ENCODE measurements at regions not wholly inside any gene's neighbourhood (a gene's known extent, or its start where the extent isn't known, plus 50 kb on each side); places are given as distances from the start of the nearest gene placed in this dataset.

DNA sequence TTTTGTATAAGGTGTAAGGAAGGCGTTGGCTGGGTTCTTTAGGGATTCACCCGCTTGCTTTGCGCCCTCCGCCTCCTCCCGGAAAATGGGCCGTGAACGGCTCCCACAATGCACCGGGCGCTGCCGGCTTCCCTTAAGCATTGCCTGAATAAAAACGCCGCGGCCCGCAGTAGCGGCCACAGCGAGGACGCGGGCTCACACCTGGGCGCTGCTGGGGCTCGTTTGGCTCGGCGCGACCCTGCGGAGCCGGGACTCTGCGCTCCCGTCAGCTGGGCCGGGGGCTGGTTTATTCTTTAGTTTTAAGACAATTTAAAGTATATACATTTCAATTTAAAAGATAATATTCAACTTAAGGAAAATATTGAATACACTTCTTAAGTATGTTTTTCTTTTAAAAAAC is 343.5 kb upstream of the RGMA start:
- TF ChIP-seq SUZ12 (IDR thresholded peaks at IDR 0.05; ENCODE audit: low read length) (no peak), MAX (IDR thresholded peaks at IDR 0.05) (no peak), NANOG (IDR thresholded peaks at IDR 0.05; ENCODE audit: insufficient read depth, low read depth, low read length, poor library complexity, severe bottlenecking) (no peak), RAD21 (IDR thresholded peaks at IDR 0.05 in 1 of 2, conservative IDR thresholded peaks at IDR 0.05 in 1 of 2; ENCODE audit: low read depth in 2 of 2, low read length in 2 of 2) (no peak), SP2 (IDR thresholded peaks at IDR 0.05; ENCODE audit: low read length) (no peak)
- FAIRE-seq (no peak), DNase-seq (ENCODE audit: low read depth in 1 of 2, low spot score in 2 of 2) (no peak)
- H2BK120ac ChIP-seq (replicated peaks; ENCODE audit: low read depth, low read length): no peak overlapping the region
- H3K4ac ChIP-seq (replicated peaks; ENCODE audit: insufficient read length, low read depth, low read length): no peak overlapping the region
- no peak overlapping the region for H3K14ac ChIP-seq (ENCODE audit: insufficient read length)
- H2AK5ac ChIP-seq (ENCODE audit: low read depth, low read length): no peak overlapping the region
- H3K23ac ChIP-seq (ENCODE audit: insufficient read length): no peak overlapping the region
- POLR2A ChIA-PET (ENCODE audit: partially characterized antibody): no interaction called here
- no peak overlapping the region for H3K9ac ChIP-seq (replicated peaks in 1 of 4; ENCODE audit: extremely low read depth in 1 of 4, low read depth in 3 of 4, low read length in 3 of 4)
- H3K9me3 ChIP-seq (ENCODE audit: insufficient read depth in 2 of 2, low read depth in 1 of 2, low read length in 1 of 2): peaks cover 0 to 4% of the 10 kb centered on the region in 2 experiments; a peak in 1 of 4 replicates
- H3K27me3 ChIP-seq (replicated peaks in 1 of 4; ENCODE audit: control insufficient read depth in 3 of 4, extremely low read depth in 1 of 4, insufficient read depth in 3 of 4, low read length in 3 of 4): 0 out of 7 replicates have a peak, but pooled peaks cover 0 to under 1% (median 0%) of the 10 kb centered on the region in 4 experiments
- no peak overlapping the region for H4K8ac ChIP-seq (ENCODE audit: extremely low read depth, insufficient read depth, low read length)
- H2BK20ac ChIP-seq (ENCODE audit: low read length): no peak overlapping the region
- H2BK15ac ChIP-seq (ENCODE audit: low read length): no peak overlapping the region
- CTCF ChIA-PET (ENCODE audit: partially characterized antibody): no interaction called here
- 96% methylated on average over 28 of the region's 28 CpGs; no CpG with 5 or more reads in 1 of the 2 experiments for WGBS, 2 experiments (ENCODE audit: extremely low coverage in 1 of 2, insufficient coverage in 1 of 2, insufficient read length in 1 of 2, insufficient replicate concordance in 2 of 2, low coverage in 1 of 2, low lambda C conversion rate in 2 of 2, missing lambda C conversion rate in 1 of 2)
- H2BK12ac ChIP-seq (ENCODE audit: low read depth, low read length): no peak overlapping the region
- H3K79me2 ChIP-seq (ENCODE audit: control insufficient read depth in 1 of 2, insufficient read depth in 2 of 2, low read length in 2 of 2): no peaks in the 10 kb centered on the region
- H3K27ac ChIP-seq (ENCODE audit: low read depth, low read length): no peak overlapping the region
- no peaks in the 10 kb centered on the region for H3K79me1 ChIP-seq (ENCODE audit: low read depth, low read length)
- H2AFZ ChIP-seq (ENCODE audit: low read length): no peak overlapping the region
- H3K18ac ChIP-seq (ENCODE audit: extremely low read depth, low read length): no peak overlapping the region
- no peaks in the 10 kb centered on the region for H3K4me1 ChIP-seq (replicated peaks in 1 of 4; ENCODE audit: control insufficient read depth in 3 of 4, insufficient read depth in 4 of 4, low read length in 3 of 4)
- H4K5ac ChIP-seq (ENCODE audit: insufficient read length, low read depth, low read length): no peak overlapping the region
- H3K4me3 ChIP-seq (ENCODE audit: extremely low read depth in 1 of 4, insufficient read depth in 2 of 4, low read depth in 3 of 4, low read length in 4 of 4): no peak overlapping the region
- H3K4me2 ChIP-seq (ENCODE audit: insufficient read depth in 1 of 2, low read depth in 2 of 2, low read length in 2 of 2): no peak overlapping the region
- no peaks in the 10 kb centered on the region for H3K36me3 ChIP-seq (ENCODE audit: control insufficient read depth in 2 of 4, insufficient read depth in 4 of 4, low read length in 3 of 4)
- no peak overlapping the region for H3K56ac ChIP-seq (replicated peaks; ENCODE audit: insufficient read length, low read depth, low read length)
- no peaks in the 10 kb centered on the region for H4K20me1 ChIP-seq (replicated peaks in 1 of 2; ENCODE audit: control insufficient read depth in 1 of 2, insufficient read depth in 2 of 2, low read length in 2 of 2)
- H3K23me2 ChIP-seq (ENCODE audit: low read depth, low read length): no peaks in the 10 kb centered on the region
- H4K91ac ChIP-seq (replicated peaks; ENCODE audit: insufficient read length, low read length): no peak overlapping the region
- H2BK5ac ChIP-seq (ENCODE audit: low read depth, low read length): no peak overlapping the region

All from H1 (cell line).